Renal pelvis (tissue), 1 donor: ENCODE measurements at regions not wholly inside any gene's neighbourhood (a gene's known extent, or its start where the extent isn't known, plus 50 kb on each side); places are given as distances from the start of the nearest gene placed in this dataset.
A peak's percentile ranks its signal among the peaks of the same experiment; 100 is the strongest.

ENCODE experiments used
- DNase-seq: peaks from one replicate; pipeline ENCODE4 v3.0.0-alpha.2; 2013

GRCh38 chr4:156654410-156654809 is 317.2 kb downstream of the PDGFC start:
- no peak for DNase-seq

GRCh38 chr4:156643826-156644225 is 327.8 kb downstream of the PDGFC start:
- DNase-seq = peak; percentile 44

- no peak for DNase-seq
These were observed 329.4 kb downstream of the PDGFC start for GRCh38 chr4:156642161-156642560.

- no peak for DNase-seq
These were observed 332.5 kb downstream of the PDGFC start for GRCh38 chr4:156638925-156639605.

GRCh38 chr4:156638334-156638733 is 333.3 kb downstream of the PDGFC start:
- no peak for DNase-seq

GRCh38 chr4:156636381-156636780 is 335.2 kb downstream of the PDGFC start:
- no peak for DNase-seq

- no peak for DNase-seq
These were observed 336.5 kb downstream of the PDGFC start for GRCh38 chr4:156635051-156635450.

- no peak for DNase-seq
These were observed 337.0 kb downstream of the PDGFC start for GRCh38 chr4:156634612-156635011.

GRCh38 chr4:156633847-156634246 is 337.8 kb downstream of the PDGFC start:
- no peak for DNase-seq

GRCh38 chr4:156628858-156629257 is 342.7 kb downstream of the PDGFC start:
- no peak for DNase-seq

- DNase-seq = no peak
These were observed 348.2 kb downstream of the PDGFC start for GRCh38 chr4:156623376-156623775.

- no peak for DNase-seq
These were observed 350.8 kb downstream of the PDGFC start for GRCh38 chr4:156620786-156621185.

GRCh38 chr4:156619154-156619934 is 352.3 kb downstream of the PDGFC start:
- DNase-seq = no peak

GRCh38 chr4:156615066-156615531 is 356.5 kb downstream of the PDGFC start:
- peak; percentile 42 for DNase-seq

GRCh38 chr4:156614536-156614935 is 357.1 kb downstream of the PDGFC start:
- DNase-seq = no peak

GRCh38 chr4:156609421-156609820 is 362.2 kb downstream of the PDGFC start:
- no peak for DNase-seq

- no peak for DNase-seq
These were observed 362.9 kb downstream of the PDGFC start for GRCh38 chr4:156608651-156609050.

- no peak for DNase-seq
These were observed 364.1 kb downstream of the PDGFC start for GRCh38 chr4:156607478-156607857.

GRCh38 chr4:156606554-156607477 is 364.8 kb downstream of the PDGFC start:
- DNase-seq = no peak

GRCh38 chr4:156598138-156598681 is 373.4 kb downstream of the PDGFC start:
- DNase-seq = peak; percentile 21

GRCh38 chr4:156596706-156597329 is 374.8 kb downstream of the PDGFC start:
- no peak for DNase-seq

- no peak for DNase-seq
These were observed 375.6 kb downstream of the PDGFC start for GRCh38 chr4:156596026-156596425.
